Neural crest cell (in vitro differentiated cells): ENCODE measurements at regions not wholly inside any gene's neighbourhood (a gene's known extent, or its start where the extent isn't known, plus 50 kb on each side); places are given as distances from the start of the nearest gene placed in this dataset.
"Not testable (repeated sequence)": the region's sequence is repeated elsewhere in the genome, so short reads cannot be mapped to it uniquely, and the experiment has no call there.

ENCODE experiments used
- DNase-seq: peaks from one replicate; pipeline ENCODE4 v3.0.0; 2021; ENCODE audit warnings: low read depth, mixed read lengths, low spot score
- H3K27ac Mint-ChIP-seq: one replicate; pipeline ENCODE4 v1.8.0; 2021; ENCODE audit warnings: mild to moderate bottlenecking, mixed read lengths; ENCODE audit not compliant: unreplicated experiment
- H3K27me3 Mint-ChIP-seq: 2 replicates; pipeline ENCODE4 v1.8.0; 2021; ENCODE audit warnings: low read depth, mild to moderate bottlenecking, mixed read lengths
- H3K36me3 Mint-ChIP-seq: 2 replicates; pipeline ENCODE4 v1.8.0; 2021; ENCODE audit warnings: low read depth, mild to moderate bottlenecking, mixed read lengths
- H3K4me1 Mint-ChIP-seq: 2 replicates; pipeline ENCODE4 v1.8.0; 2021; ENCODE audit warnings: mixed read lengths
- H3K4me3 Mint-ChIP-seq: one replicate; pipeline ENCODE4 v1.8.0; 2021; ENCODE audit warnings: mild to moderate bottlenecking, mixed read lengths
- H3K9me3 Mint-ChIP-seq: 2 replicates; pipeline ENCODE4 v1.8.0; 2021; ENCODE audit warnings: mixed read lengths
- CTCF ChIP-seq: fragments of 200-600 bp; sonication (generic); conservative IDR thresholded peaks from 2 replicates; pipeline ENCODE4 v1.5.0; 2021; ENCODE audit warnings: antibody characterized with exemption, mild to moderate bottlenecking

DNA sequence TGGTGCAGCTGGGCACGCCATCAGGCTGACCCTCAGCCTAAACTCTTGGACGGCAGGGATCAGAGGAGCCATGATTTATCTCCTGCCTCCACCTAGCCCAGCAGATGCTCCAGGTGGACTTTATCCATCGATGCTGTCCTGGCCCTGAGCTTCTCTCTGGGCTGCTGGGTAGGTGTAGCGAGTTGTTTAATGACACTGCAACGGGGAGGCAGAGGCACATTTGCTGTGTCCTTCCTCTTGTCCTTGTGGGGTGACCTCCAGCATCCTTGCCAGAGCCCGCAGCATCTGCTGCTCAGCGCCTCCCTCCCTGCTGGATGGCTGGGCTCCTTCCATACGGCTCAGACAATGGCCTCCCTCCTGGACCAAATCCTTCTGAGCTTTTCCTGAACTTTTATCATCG is 103.1 kb upstream of the IRX4 start:
- Mint-ChIP-seq H3K4me3 (no peak overlapping the region), H3K27me3 (peaks cover 22% of the 10 kb centered on the region), H3K36me3 (no peaks in the 10 kb centered on the region), H3K9me3 (no peaks in the 10 kb centered on the region), H3K27ac (no peak overlapping the region), H3K4me1 (no peaks in the 10 kb centered on the region)
- DNase-seq = no peak
- no peak for TF ChIP-seq CTCF

GRCh38 chr5:1983919-1984695 is 101.4 kb upstream of the IRX4 start:
- Mint-ChIP-seq H3K27ac (no peak overlapping the region), H3K4me3 (no peak overlapping the region), H3K27me3 (peaks cover 13% of the 10 kb centered on the region), H3K9me3 (no peaks in the 10 kb centered on the region), H3K4me1 (no peaks in the 10 kb centered on the region), H3K36me3 (peaks cover 2% of the 10 kb centered on the region)
- no peak for DNase-seq
- TF ChIP-seq CTCF = no peak

- Mint-ChIP-seq H3K9me3 (no peaks in the 10 kb centered on the region), H3K27me3 (peaks cover 9% of the 10 kb centered on the region), H3K4me3 (no peak overlapping the region), H3K27ac (no peak overlapping the region), H3K4me1 (no peaks in the 10 kb centered on the region), H3K36me3 (peaks cover 2% of the 10 kb centered on the region)
- no peak for DNase-seq
- no peak for TF ChIP-seq CTCF
Measured at GRCh38 chr5:1983401-1983800, 100.7 kb upstream of the IRX4 start.

- not testable (repeated sequence) for H3K9me3 Mint-ChIP-seq, H3K27me3 Mint-ChIP-seq, H3K4me3 Mint-ChIP-seq, H3K4me1 Mint-ChIP-seq, DNase-seq, H3K27ac Mint-ChIP-seq, H3K36me3 Mint-ChIP-seq
Measured at GRCh38 chr5:1982561-1982960, 99.8 kb upstream of the IRX4 start.

DNA sequence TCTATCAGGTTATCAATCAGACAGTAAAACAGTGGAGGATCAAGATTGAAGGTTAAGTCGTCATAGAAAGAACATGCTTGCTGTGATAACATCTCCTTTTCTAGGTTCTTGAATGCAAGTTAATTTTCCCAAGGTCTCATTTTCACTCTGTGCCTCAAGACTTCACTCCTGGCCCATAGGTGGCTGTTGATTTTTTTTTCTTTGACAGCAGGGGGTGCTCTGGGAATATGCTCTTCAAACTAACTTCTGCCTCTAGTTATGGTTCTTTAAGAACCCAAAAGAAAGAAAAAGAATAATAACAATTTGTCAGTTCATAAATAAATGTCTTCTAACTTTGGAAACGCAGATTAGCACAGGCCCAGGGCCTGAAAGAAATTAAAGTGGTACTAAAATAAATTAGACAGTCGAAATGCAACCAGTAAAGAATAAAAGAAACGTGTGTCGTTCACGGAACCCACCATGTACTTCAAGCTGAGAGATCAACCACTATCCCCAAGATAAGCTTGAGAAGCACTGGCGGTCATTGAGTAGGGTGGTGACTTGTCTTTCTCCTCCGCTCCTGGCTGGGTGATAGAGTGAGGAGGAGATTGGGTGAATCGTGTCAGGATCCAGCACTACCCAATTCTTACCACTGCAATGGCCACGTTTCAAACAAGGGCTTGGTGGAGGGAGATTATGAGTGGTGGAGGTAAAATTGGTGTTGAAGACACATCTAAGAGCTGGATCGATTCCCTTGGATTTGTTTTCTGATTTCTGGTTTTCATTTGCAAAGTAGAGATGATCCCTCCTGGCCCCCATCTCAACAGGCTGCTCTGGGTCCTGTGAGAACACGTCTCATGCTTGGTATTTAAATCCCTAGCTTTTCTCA is 93.4 kb upstream of the IRX4 start:
- TF ChIP-seq CTCF = no peak
- H3K4me1 Mint-ChIP-seq = peaks cover 7% of the 10 kb centered on the region
- H3K9me3 Mint-ChIP-seq = peaks cover 4% of the 10 kb centered on the region
- H3K4me3 Mint-ChIP-seq = no peak overlapping the region
- no peak for DNase-seq
- no peak overlapping the region for H3K27ac Mint-ChIP-seq
- peaks cover 2% of the 10 kb centered on the region for H3K36me3 Mint-ChIP-seq
- peaks cover 43% of the 10 kb centered on the region for H3K27me3 Mint-ChIP-seq

DNA sequence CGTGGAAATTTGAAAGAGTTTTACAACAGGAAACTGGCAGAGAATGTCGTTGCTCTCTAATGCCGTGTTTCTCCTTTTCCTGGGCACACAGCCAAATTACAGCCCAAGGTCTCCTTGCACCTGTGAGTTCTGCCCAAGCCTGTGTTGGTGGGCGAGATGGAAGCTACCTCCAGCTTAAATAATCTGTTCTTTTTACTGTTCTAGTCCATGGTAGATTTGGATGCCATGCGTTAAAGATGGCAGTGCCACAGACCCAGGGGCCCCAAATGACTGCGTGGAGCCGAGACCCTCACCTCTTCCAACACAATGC is 92.6 kb upstream of the IRX4 start:
- H3K4me1 Mint-ChIP-seq = peaks cover 7% of the 10 kb centered on the region
- peaks cover 43% of the 10 kb centered on the region for H3K27me3 Mint-ChIP-seq
- no peak overlapping the region for H3K4me3 Mint-ChIP-seq
- peaks cover 4% of the 10 kb centered on the region for H3K9me3 Mint-ChIP-seq
- H3K27ac Mint-ChIP-seq = no peak overlapping the region
- TF ChIP-seq CTCF = no peak
- DNase-seq = no peak
- H3K36me3 Mint-ChIP-seq = peaks cover 2% of the 10 kb centered on the region
